Stimulated activated CD4-positive, alpha-beta T cell treated with anti-CD3 and anti-CD28 coated beads, Interleukin-12 subunit alpha, Interleukin-12 subunit beta, amount 100 ng/mL, for 24 hours (primary cell): ENCODE measurements at regions not wholly inside any gene's neighbourhood (a gene's known extent, or its start where the extent isn't known, plus 50 kb on each side); places are given as distances from the start of the nearest gene placed in this dataset.
"Not testable (repeated sequence)": the region's sequence is repeated elsewhere in the genome, so short reads cannot be mapped to it uniquely, and the experiment has no call there.

Experiments
- DNase-seq, 2 experiments: peaks; one replicate each; pipeline ENCODE4 v3.0.0-alpha.2; 2020; ENCODE audit warnings: low read depth in 2 of 2

GRCh38 chr11:38156495-38157146 lies 1558.6 kb upstream of the RAG2 start:
- DNase-seq: no peak

- no peak for DNase-seq
Measured at GRCh38 chr11:38155856-38156255, 1557.8 kb upstream of the RAG2 start.

- DNase-seq: no peak
Measured at GRCh38 chr11:38153985-38154384, 1555.9 kb upstream of the RAG2 start.

GRCh38 chr11:38143852-38144251 lies 1545.8 kb upstream of the RAG2 start:
- no peak for DNase-seq

- no peak for DNase-seq
Measured at GRCh38 chr11:38138972-38139371, 1540.9 kb upstream of the RAG2 start.

- no peak for DNase-seq
Measured at GRCh38 chr11:38136887-38137286, 1538.9 kb upstream of the RAG2 start.

GRCh38 chr11:38131535-38131934 lies 1533.5 kb upstream of the RAG2 start:
- DNase-seq: no peak

- no peak for DNase-seq
Measured at GRCh38 chr11:38130976-38131375, 1532.9 kb upstream of the RAG2 start.

- DNase-seq: no peak
Measured at GRCh38 chr11:38130514-38130913, 1532.5 kb upstream of the RAG2 start.

GRCh38 chr11:38123673-38124072 lies 1525.6 kb upstream of the RAG2 start:
- no peak for DNase-seq

GRCh38 chr11:38116616-38117015 lies 1518.6 kb upstream of the RAG2 start:
- not testable (repeated sequence) for DNase-seq

GRCh38 chr11:38115381-38115780 lies 1517.3 kb upstream of the RAG2 start:
- not testable (repeated sequence) for DNase-seq

GRCh38 chr11:38100836-38101462 lies 1502.9 kb upstream of the RAG2 start:
- DNase-seq: no peak

- no peak for DNase-seq
Measured at GRCh38 chr11:38095268-38095667, 1497.2 kb upstream of the RAG2 start.

GRCh38 chr11:38089726-38090125 lies 1491.7 kb upstream of the RAG2 start:
- DNase-seq: no peak

- DNase-seq: no peak
Measured at GRCh38 chr11:38060920-38061319, 1462.9 kb upstream of the RAG2 start.

GRCh38 chr11:38060136-38060535 lies 1462.1 kb upstream of the RAG2 start:
- DNase-seq: no peak

- DNase-seq: no peak
Measured at GRCh38 chr11:38046571-38047135, 1448.6 kb upstream of the RAG2 start.

GRCh38 chr11:38043060-38043459 lies 1445.0 kb upstream of the RAG2 start:
- DNase-seq: no peak

- no peak for DNase-seq
Measured at GRCh38 chr11:38038777-38039176, 1440.7 kb upstream of the RAG2 start.

- no peak for DNase-seq
Measured at GRCh38 chr11:38019072-38019775, 1421.2 kb upstream of the RAG2 start.

- no peak for DNase-seq
Measured at GRCh38 chr11:38014405-38014804, 1416.4 kb upstream of the RAG2 start.

- no peak for DNase-seq
Measured at GRCh38 chr11:38013157-38013556, 1415.1 kb upstream of the RAG2 start.
